Activated naive CD4-positive, alpha-beta T cell (primary cell): ENCODE measurements at regions not wholly inside any gene's neighbourhood (a gene's known extent, or its start where the extent isn't known, plus 50 kb on each side); places are given as distances from the start of the nearest gene placed in this dataset.
"Not testable (repeated sequence)": the region's sequence is repeated elsewhere in the genome, so short reads cannot be mapped to it uniquely, and the experiment has no call there.

ENCODE experiments used
- DNase-seq, 4 experiments: peaks; one replicate each; lab custom pipeline; 2025; lab: John Stamatoyannopoulos, UW

DNA sequence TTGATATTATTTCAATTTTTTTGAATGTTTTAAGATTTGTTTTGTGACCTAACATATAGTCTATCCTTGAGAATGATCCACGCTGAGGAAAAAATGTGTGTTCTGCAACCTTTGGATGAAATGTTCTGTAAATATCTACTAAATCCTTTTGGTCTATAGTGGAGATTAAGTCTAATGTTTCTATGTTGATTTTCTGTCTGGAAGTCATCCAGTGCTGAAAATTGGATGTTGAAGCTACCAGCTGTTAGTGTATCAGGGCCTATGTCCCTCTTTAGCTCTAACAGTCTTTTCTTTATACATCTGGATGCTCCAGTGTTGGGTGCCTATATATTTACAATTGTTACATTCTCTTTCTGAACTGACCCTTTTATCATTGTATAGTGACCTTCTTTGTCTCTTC lies 422.3 kb downstream of the TMEM232 start:
- DNase-seq: no peak

DNA sequence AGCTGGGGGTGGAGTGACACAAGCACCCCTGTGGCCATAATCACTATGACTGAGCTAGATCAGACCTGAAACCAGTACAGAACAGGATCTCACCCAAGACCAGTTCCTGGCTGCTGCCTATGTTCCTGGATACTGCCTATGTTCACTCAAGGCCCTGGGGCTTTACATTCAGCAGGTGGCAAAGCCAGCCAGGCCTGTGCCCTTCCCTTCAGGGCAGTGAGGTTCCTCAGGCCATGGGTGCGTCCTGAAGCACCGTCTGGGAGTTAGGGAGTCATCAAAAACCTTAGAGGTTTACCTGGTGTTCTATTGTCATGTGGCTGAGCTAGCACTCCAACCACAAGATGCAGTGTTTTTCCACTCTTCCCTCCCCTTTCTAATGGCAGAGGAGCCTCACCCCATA lies 419.8 kb downstream of the TMEM232 start:
- no peak for DNase-seq

DNA sequence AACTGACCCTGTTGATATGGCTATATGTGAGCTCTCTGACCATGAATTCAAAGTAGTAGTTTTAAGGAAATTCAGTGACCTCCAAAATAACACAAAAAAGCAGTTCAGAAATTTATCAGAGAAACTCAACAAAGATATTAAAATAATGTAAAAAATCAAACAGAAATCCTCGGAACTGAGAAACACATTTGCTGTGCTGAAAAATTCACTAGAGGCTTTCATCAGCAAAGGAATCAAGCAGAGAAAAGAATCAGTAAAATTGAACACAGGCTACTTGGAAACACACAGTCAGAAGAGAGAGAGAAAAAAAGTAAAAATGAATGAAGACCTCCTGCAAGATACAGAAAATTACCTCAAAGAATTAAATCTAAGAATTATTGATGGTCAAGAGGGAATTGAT lies 417.2 kb downstream of the TMEM232 start:
- no peak for DNase-seq

DNA sequence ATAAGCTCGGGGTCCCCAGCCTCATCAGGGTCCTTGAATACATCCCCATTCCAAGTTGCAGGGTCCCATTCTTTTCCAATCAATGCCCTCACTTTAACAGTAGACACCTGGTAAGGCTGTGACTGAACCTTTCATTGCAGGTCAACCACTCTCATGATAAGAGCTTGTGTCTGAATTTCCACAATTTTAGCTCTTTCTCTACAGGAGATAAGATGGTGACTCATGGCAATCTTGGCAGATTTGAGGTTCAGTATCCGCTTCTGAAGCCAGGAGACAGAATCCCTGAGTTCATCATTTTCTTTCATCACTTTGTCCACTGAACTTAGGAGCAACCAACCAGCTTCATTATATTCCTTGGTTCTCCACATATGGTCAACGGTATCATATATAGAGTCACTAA lies 409.9 kb downstream of the TMEM232 start:
- DNase-seq: not testable (repeated sequence)

DNA sequence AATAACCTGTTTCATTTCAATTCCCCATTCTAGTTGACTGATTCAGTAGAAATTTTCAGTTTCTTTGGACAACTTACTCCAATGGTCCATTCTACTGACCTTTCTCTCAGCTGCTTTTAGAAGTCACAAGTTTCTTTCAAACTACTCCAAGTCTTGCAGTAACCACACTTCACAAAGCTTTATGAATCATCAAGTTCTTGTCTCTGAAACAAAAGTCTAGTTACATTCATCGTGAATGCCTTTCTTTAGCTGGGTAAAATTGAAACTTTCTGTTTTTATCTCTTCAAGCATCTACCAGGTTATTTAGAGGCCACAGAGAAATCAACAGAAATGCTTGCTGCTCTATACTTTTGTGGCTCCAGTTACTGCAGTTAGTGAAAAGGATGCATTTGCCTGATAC lies 405.4 kb downstream of the TMEM232 start:
- DNase-seq: no peak

DNA sequence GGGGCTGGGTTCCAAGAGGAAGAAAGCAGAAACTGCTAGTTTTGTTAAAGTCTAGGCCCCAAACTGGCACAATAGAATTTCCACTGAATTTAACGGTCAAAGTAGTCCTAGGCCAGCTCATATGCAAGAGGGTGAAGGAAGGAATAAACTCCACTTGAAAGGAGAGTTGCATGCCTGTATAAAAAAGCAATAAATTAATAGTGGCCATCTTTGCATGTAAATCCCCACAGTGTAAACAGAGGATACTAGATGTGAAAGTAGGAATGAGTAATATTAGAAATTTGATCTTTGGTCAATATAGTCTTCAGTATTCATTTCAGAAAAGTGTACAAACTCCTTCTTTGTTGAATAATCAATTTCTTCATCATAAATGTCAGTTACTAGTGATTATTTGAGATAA lies 403.1 kb downstream of the TMEM232 start:
- no peak for DNase-seq

DNA sequence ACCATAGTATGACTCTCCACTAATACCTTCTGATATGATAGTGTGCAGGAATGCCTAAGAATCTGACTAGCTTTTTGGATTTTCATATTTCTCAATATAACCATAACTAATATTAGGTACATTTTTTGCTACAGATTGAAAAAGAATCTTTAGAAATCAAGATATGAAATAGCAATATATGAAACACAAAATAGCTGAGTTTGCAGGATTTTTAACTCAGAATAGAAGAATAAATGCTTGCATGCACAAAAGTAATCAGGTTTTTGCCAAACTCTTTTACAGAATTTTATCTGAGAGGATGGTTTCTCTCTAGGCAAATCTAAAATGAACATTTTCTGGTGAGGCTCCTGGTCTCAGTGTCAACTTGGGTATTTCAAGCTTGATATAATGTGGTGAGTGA lies 402.6 kb downstream of the TMEM232 start:
- no peak for DNase-seq

DNA sequence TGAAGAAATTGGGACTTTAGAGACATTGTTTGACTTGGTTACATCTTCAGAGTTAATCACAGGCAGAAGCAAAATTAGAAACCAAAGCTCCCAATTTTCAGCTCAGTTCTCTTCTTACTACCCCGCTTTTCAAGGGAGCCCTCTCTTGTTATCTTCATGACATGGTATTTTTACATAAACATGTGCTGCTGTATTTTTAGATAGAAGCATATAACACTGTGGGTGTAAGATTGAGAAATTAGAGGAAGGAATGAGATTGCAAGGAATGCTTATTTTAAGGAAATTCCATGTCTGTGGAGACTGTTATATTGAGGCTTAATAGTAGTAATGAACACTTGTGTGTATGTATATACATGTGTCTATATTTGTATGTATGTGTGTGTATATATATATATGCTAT lies 401.6 kb downstream of the TMEM232 start:
- DNase-seq: no peak

DNA sequence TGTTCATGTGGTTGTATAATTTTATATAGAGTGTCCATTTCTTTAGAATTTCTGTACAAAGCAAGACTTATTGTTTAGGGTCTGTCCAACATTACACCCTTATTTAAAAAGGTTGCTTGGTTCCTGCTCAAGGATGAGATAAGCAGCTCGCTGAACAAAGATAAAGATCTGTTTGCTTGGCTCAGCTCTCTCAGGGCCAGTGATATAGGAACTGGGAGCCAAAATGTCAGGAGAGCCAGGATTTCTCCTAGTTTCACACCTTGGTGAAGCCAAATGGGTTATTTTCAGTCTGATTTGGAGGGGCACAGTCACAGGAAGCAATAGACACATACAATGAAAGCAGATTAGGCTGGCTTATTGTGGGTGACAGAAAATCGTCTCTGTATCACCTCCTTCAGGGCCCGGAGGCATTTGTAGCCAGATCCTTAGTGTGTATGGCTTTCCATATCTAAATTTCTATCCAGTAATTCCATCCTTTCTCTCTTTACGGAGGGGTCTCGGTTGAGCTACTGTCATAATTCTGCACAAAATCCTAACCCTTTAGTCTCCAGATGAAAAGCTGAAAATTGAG lies 396.4 kb downstream of the TMEM232 start:
- no peak for DNase-seq

DNA sequence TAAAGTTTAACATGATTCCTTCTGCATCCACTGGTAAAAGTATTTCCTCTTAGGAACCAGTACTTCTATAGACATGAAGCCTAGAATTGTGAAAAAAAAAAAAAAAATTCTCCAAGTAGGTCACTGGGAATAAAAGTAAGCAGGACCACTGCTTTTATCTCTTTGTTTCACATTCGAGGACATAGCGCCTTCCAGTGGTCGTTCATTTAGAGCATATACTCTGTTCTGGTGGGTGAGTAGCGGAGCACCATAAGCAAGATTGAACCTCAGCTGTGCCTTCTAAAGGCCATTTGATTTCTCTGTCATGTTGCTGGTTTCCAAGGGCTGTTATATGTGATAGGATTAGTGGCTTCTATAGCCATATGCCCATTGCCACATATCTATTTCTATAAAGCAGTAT lies 393.1 kb downstream of the TMEM232 start:
- DNase-seq: no peak

DNA sequence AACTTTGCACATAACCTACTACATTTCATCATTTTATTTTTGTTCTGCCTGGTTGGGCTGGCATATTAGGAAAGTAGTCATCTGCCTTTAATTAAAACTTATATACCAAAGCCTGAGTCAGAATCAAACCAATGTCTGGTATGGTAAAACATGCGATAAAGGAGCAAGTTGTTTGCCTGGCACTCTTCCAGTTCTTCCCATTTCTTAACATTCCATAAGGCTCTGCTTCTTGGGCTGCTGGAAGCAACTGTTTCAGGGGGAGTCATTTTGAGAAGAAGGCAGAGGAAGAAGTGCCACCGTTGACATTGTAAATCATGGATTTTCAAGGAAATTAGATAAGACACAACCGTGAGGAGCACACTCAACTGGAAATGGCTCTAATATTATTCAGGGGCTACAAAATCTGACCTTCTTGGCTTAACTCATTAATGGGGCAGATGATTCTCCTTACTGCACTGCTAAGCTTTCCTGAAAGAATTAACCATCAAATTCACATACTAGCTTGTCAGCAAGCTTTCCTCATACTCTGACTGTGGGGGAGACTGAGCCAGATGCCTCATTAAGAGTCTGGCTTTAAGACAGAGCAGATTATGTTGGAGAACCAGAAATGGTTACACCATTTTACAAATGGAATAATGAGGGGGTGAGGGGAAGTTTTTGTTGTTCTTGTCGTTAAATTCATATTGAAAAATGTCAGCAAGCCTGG lies 391.0 kb downstream of the TMEM232 start:
- DNase-seq: no peak

DNA sequence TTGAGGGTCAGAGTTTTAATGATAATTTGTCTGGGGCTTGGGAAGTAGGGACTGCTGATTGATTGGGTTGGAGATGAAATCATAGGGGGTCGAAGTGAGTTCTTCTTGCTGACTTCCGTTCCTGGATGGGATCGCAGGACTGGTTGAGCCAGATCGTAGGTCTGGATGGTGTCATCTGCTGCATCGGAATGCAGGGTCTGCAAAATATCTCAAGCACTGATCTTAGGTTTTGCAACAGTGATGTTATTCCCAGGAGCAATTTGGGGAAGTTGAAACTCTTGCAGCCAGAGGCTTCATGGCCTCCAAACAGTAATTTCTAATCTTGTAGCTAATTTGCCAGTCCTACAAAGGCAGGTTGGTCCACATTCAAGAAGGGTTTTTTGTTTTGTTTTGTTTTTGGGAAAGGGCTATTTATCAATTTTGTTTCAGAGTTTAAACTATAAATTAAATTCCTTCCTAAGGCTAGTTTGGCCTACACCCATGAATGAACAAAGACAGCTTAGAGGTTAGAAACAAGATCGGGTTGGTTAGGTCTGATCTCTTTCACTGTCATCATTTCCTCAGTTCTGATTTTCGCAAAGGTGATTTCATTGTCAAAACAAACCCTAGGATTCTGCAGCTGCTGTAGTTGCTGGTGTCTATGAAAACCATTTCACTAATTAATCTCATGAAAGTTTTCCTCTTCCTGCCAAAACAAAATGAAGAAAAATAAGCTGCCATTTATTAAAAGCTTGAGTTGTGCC lies 388.0 kb downstream of the TMEM232 start:
- DNase-seq: no peak

DNA sequence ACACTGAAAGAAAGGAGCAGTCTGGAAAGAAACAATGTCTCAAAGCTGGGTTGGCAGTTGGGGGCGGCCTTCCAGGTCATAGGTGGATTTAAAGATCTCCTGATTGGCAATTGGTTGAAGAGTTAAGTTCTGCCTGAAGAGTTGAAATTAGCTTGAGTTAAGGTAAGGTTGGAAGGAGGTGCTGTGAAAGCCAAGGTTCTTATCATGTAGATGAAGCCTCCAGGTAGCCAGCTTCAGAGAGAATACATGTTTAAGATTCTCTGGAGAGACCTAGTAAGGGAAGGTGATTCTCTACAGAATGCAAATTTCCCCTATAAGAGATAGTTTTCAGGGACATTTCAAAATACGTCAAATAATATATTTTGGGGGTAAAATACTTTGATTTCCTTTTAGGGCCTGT lies 387.1 kb downstream of the TMEM232 start:
- DNase-seq: no peak

DNA sequence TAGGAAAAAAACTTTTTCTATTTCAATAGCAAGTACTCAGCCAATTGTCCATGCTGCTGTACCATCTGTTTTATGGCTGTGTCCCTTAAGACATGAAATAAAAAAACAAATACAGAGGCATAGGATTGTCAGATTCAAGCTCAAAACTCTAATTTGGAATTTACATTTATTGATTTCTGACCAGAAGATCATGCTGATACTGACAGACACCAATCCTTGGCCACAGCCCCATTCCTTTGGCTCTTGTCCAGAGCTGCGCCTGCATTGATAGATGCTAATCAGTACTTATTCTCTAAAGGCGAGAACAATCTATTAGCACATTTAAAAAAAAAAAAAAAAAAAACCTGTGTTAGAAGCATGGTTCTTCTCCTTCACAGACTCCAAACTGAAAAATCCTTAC lies 384.6 kb downstream of the TMEM232 start:
- no peak for DNase-seq

DNA sequence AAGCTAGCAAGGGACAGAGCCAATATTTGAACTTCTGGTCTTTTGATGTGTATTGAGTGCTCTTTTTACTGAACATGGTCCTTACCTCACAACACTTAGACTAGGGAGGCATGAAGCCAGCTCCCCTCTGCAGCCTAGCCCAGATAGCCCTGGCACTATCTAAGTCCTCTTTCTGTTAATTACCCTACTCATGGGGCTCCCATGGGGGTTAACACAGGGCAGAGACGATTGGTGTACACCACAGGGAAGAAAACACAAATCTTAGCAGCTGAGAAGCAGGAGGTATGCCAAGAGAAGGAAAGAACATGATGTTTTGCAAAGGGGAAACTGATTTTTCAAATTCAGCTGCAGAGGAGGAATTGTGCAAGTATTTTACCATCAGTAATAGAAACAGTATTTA lies 383.8 kb downstream of the TMEM232 start:
- DNase-seq: no peak

DNA sequence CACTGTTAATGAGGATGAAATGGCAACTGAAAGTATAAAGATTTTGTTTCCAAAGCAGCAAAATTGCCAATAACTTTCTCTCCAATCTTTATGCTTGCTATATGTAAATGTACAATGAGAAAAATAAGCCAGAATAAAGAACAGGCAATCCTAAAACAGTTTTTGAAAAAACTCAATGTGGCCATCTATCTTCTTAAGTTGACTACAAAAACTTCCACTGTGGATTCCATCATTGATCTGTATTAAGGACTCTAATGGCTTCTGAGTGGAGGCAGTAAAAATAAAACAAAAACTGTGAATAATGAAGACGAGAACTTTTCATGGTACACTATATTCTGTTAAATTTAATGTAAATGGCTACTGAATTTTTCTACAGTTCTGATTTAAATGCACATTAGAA lies 382.9 kb downstream of the TMEM232 start:
- DNase-seq: no peak

DNA sequence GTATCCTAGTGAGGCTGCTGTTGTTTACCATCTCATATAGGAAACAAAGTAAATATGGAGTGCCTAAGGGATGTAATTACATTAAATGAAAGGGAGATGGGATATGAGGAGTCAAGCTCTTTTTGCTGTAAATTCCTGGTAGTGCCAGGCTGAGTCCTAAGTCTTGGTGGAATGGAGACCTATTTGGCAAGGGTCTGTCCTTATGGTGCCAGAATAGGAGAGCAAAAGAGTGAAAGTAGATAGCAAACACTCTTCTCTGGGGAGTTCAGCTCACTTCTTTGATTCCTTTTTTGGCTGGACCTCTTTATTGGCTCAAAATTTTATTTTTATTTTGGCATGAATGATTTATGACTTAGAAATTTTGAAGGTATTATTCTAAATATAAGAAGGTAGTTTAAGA lies 380.8 kb downstream of the TMEM232 start:
- no peak for DNase-seq

DNA sequence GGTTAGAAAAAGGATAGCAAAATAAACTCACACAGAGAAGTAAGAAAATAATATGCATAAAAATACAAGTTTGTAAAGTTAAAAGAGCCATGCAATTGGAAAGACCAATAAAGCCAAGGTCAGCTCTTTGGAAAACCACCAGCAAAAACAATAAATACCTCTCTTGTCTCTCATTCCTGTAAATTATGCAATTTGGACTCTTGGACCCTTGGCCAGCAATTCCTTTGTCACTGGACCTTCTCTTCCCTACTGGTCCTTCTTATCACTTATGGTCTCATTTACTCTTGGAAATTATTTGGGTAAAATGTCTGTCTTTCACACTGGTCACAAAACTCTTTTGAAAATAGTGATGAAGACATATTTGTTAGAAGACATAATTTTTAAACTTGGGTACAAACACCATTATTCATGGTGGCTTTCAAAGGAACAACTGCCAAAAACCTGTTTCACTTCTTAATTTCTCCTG lies 379.5 kb downstream of the TMEM232 start:
- no peak for DNase-seq

DNA sequence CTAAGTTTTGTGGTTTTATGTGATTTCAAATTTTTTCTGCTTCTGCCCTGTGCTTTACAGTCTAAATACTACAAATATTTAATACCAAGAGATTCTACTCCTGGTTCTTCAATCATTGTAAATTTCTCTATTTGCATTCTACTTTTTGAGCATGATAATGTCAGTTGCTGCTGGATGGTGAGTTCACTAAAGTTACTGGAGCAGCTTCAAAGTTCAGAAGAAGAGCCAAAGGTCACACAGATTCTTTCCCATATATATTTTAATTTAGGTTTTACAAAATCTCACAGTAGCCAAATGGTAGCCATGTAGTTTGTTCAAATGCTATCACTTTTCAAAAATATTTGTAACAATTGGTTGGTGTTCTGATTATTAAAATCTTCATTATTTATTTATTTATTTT lies 378.7 kb downstream of the TMEM232 start:
- DNase-seq: no peak

DNA sequence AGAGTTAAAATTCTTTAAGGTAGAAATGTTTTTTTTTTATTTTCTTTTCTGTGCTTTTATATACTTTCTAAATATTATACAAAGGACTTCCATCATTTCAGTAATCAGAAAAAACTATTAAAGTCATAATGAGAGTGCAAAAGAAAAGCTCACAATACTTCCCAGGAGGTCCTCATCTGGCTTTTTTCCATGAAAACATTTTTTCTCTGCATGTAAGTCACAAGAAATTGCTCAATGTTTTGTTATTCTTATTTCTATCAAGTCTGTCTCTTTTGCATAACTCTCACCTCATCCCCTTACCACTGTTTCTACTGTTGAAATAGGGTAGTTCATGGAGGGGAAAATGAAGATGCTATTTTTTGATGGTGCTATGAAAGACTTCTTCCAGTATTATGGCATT lies 375.0 kb downstream of the TMEM232 start:
- DNase-seq: no peak

DNA sequence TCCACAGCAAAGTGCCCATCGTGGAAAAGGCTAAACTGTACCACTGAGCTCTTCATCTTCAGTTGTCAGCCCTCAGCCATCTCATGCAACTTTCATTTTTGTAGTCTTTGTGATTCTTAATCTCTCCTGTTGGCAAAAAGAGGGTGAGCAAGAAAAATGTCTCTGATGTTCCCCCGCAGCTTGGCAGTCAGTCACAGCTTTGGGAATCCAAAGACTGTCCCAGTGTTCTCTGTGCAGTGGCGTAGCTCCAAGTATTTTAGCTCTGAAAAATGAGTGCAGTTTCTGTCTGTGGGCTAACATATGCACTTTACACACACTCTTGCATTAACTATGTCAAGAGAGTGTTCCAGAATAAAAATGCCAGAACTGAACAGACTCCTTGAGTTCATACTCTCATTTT lies 372.2 kb downstream of the TMEM232 start:
- no peak for DNase-seq

DNA sequence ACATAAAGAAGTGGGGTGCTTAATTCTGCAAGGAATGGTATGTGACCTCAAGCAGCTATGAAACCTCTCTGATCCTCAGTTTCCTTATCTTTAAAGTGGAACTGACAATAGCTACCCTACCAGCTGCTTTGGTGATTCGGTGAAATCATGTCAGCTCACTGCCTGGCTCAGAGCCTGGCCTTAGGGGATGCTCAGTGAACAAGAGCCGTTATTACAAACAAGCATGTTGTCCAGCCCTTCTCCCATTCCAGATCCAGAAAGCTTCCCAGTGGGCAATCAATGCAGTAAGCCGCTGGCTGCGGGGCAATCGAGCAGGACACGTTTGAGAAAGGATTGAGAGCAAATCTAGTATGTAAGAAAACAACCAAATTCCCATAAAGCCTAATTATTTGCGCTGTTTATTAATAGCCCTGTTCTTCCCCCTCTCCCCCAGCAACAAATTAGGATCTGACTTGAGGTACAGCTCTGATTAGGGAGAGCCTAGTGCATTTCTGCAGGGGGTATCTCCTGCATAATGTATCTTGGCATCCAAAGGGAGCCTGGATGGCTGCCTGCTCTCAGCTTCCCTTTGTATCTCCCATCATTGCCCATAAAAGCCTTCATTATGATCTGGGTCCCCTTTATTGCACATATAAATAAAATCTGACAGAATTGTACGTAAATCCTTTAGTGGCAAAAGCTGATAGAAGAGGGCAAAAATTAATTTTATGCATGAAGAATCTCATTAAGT lies 371.4 kb downstream of the TMEM232 start:
- DNase-seq: no peak

DNA sequence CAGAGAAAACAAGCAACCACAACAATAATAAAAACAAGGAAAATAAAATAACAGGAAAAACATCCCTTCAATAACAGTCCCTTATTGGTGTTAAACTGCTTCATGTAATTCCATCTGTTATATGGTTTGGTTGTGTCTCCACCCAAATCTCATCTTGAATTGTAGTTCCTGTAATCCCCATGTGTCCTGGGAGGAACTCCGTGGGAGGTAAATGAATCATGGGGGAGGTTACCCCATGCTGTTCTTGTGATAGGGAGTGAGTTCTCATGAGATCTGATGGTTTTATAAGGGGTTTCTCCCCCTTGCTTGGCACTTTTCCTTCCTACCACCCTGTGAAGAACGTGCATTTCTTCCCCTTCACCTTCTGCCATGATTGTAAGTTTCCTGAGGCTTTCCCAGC lies 369.8 kb downstream of the TMEM232 start:
- DNase-seq: no peak
